Large intestine (tissue), 3 donors: ENCODE measurements at regions not wholly inside any gene's neighbourhood (a gene's known extent, or its start where the extent isn't known, plus 50 kb on each side); places are given as distances from the start of the nearest gene placed in this dataset.

Experiments used
- DNase-seq, 2 donors: peaks; one replicate each; pipeline versions ENCODE4 v3.0.0 to v3.0.0-alpha.2; 2013
- H3K27ac ChIP-seq: one replicate; pipeline ENCODE4 v1.5.1; 2013; ENCODE audit warnings: low read length
- H3K27me3 ChIP-seq: 2 replicates; pipeline ENCODE4 v1.6.1; 2013; ENCODE audit warnings: low read length; ENCODE audit not compliant: control insufficient read depth, insufficient read depth
- H3K36me3 ChIP-seq: 2 replicates; pipeline ENCODE4 v1.6.1; 2013; ENCODE audit warnings: low read length; ENCODE audit not compliant: control insufficient read depth, insufficient read depth
- H3K4me1 ChIP-seq: one replicate; pipeline ENCODE4 v1.6.1; 2013; ENCODE audit warnings: low read length; ENCODE audit not compliant: control insufficient read depth, insufficient read depth
- H3K4me3 ChIP-seq: one replicate; pipeline ENCODE4 v1.5.1; 2013; ENCODE audit warnings: low read length
- H3K9me3 ChIP-seq: one replicate; pipeline ENCODE4 v1.6.1; 2013; ENCODE audit warnings: mild to moderate bottlenecking, low read depth, low read length, moderate library complexity; ENCODE audit not compliant: control insufficient read depth
- WGBS: methylation state at CpG from one replicate; pipeline ENCODE4 v1.1.5; 2013; ENCODE audit warnings: low lambda C conversion rate; ENCODE audit not compliant: insufficient coverage; 5-methylcytosine and 5-hydroxymethylcytosine counted together

- Histone ChIP-seq H3K27ac (no peak overlapping the region), H3K9me3 (peaks cover 9% of the 10 kb centered on the region), H3K36me3 (no peaks in the 10 kb centered on the region), H3K4me1 (no peaks in the 10 kb centered on the region), H3K27me3 (no peaks in the 10 kb centered on the region), H3K4me3 (no peak overlapping the region)
- no peak for DNase-seq
- WGBS, result no CpG with 5 or more reads among the region's 4 CpGs
Observed at GRCh38 chr1:81221564-81221963, 579.2 kb upstream of the ADGRL2 start.

GRCh38 chr1:81220614-81221071 lies 580.1 kb upstream of the ADGRL2 start:
- no peak for DNase-seq
- no peaks in the 10 kb centered on the region for H3K4me1 ChIP-seq
- H3K36me3 ChIP-seq, result no peaks in the 10 kb centered on the region
- no peaks in the 10 kb centered on the region for H3K27me3 ChIP-seq
- H3K27ac ChIP-seq, result no peak overlapping the region
- no peak overlapping the region for H3K4me3 ChIP-seq
- no CpG with 5 or more reads among the region's 11 CpGs for WGBS
- peaks cover 9% of the 10 kb centered on the region for H3K9me3 ChIP-seq

- no peaks in the 10 kb centered on the region for H3K36me3 ChIP-seq
- no peak overlapping the region for H3K4me3 ChIP-seq
- H3K4me1 ChIP-seq, result no peaks in the 10 kb centered on the region
- WGBS, result 100% methylated on average over 1 of the region's 1 CpG
- no peak overlapping the region for H3K27ac ChIP-seq
- H3K27me3 ChIP-seq, result no peaks in the 10 kb centered on the region
- H3K9me3 ChIP-seq, result peaks cover 9% of the 10 kb centered on the region
- DNase-seq, result no peak
Observed at GRCh38 chr1:81217058-81217457, 583.7 kb upstream of the ADGRL2 start.

- no peaks in the 10 kb centered on the region for H3K27me3 ChIP-seq
- DNase-seq, result no peak
- no peak overlapping the region for H3K4me3 ChIP-seq
- H3K4me1 ChIP-seq, result no peaks in the 10 kb centered on the region
- WGBS, result no CpG with 5 or more reads among the region's 7 CpGs
- no peak overlapping the region for H3K27ac ChIP-seq
- no peaks in the 10 kb centered on the region for H3K9me3 ChIP-seq
- no peaks in the 10 kb centered on the region for H3K36me3 ChIP-seq
Observed at GRCh38 chr1:81213279-81213678, 587.5 kb upstream of the ADGRL2 start.

GRCh38 chr1:81209461-81209860 lies 591.3 kb upstream of the ADGRL2 start:
- WGBS, result no CpG with 5 or more reads among the region's 1 CpG
- no peaks in the 10 kb centered on the region for H3K27me3 ChIP-seq
- no peak for DNase-seq
- H3K36me3 ChIP-seq, result no peaks in the 10 kb centered on the region
- no peak overlapping the region for H3K4me3 ChIP-seq
- H3K9me3 ChIP-seq, result no peaks in the 10 kb centered on the region
- no peaks in the 10 kb centered on the region for H3K4me1 ChIP-seq
- H3K27ac ChIP-seq, result no peak overlapping the region

GRCh38 chr1:81208441-81208840 lies 592.3 kb upstream of the ADGRL2 start:
- Histone ChIP-seq H3K4me3 (no peak overlapping the region), H3K9me3 (no peaks in the 10 kb centered on the region), H3K27ac (no peak overlapping the region), H3K27me3 (no peaks in the 10 kb centered on the region), H3K36me3 (no peaks in the 10 kb centered on the region), H3K4me1 (no peaks in the 10 kb centered on the region)
- DNase-seq, result no peak
- WGBS, result 93% methylated on average over 3 of the region's 13 CpGs

GRCh38 chr1:81205956-81206355 lies 594.8 kb upstream of the ADGRL2 start:
- no peaks in the 10 kb centered on the region for H3K9me3 ChIP-seq
- H3K4me3 ChIP-seq, result no peak overlapping the region
- no peak for DNase-seq
- no peaks in the 10 kb centered on the region for H3K4me1 ChIP-seq
- H3K27me3 ChIP-seq, result no peaks in the 10 kb centered on the region
- 75% methylated on average over 2 of the region's 6 CpGs for WGBS
- H3K36me3 ChIP-seq, result no peaks in the 10 kb centered on the region
- H3K27ac ChIP-seq, result no peak overlapping the region

GRCh38 chr1:81201779-81202178 lies 599.0 kb upstream of the ADGRL2 start:
- no peak overlapping the region for H3K4me3 ChIP-seq
- no peaks in the 10 kb centered on the region for H3K4me1 ChIP-seq
- H3K36me3 ChIP-seq, result no peaks in the 10 kb centered on the region
- H3K27me3 ChIP-seq, result no peaks in the 10 kb centered on the region
- H3K9me3 ChIP-seq, result no peaks in the 10 kb centered on the region
- no peak overlapping the region for H3K27ac ChIP-seq
- 100% methylated on average over 1 of the region's 2 CpGs for WGBS
- no peak for DNase-seq

- no CpG with 5 or more reads among the region's 3 CpGs for WGBS
Observed at GRCh38 chr1:81197591-81197990, 603.1 kb upstream of the ADGRL2 start.

GRCh38 chr1:81192647-81193642 lies 607.8 kb upstream of the ADGRL2 start:
- Histone ChIP-seq H3K4me3 (no peak overlapping the region), H3K27me3 (no peaks in the 10 kb centered on the region), H3K9me3 (no peaks in the 10 kb centered on the region), H3K4me1 (no peaks in the 10 kb centered on the region), H3K36me3 (no peaks in the 10 kb centered on the region), H3K27ac (no peak overlapping the region)
- 93% methylated on average over 3 of the region's 7 CpGs for WGBS
- DNase-seq, result no peak

More at GRCh38 chr1:81197591-81197990, 603.1 kb upstream of the ADGRL2 start:
- no peak overlapping the region for H3K27ac ChIP-seq
- H3K27me3 ChIP-seq, result no peaks in the 10 kb centered on the region
- no peak overlapping the region for H3K4me3 ChIP-seq
- H3K4me1 ChIP-seq, result no peaks in the 10 kb centered on the region
- H3K36me3 ChIP-seq, result no peaks in the 10 kb centered on the region
- DNase-seq, result no peak
- no peaks in the 10 kb centered on the region for H3K9me3 ChIP-seq
